ENCODE measurements at regions not wholly inside any gene's neighbourhood (a gene's known extent, or its start where the extent isn't known, plus 50 kb on each side); places are given as distances from the start of the nearest gene placed in this dataset.

DNA sequence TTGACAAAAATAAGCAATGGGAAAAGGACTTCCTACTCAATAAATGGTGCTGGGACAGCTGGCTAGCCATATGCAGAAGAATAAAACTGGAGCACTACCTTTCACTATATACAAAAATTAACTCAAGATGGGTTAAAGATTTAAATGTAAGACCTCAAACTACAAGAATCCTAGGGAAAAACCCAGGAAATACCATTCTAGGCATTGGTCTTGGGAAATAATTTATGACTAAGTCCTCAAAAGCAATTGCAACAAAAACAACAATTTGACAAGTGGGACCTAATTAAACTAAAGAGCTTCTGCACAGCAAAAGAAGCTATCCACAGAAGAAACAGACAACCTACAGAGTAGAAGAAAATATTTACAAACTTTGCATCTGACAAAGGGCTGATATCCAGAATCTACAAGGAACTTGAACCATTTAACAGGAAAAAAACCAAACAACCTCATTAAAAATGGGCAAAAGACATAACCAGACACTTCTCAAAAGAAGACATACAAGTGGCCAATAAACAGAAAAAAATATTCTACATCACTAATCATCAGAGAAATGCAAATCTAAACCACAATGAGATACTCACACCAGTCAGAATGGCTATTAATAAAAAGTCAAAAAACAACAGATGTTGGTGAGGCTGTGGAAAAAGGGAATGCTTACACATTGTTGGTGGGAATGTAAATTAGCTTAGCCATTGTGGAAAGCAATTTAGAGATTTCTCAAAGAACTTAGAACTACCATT lies 75.2 kb upstream of the CPEB4 start:
- no peak overlapping the region for H3K4me3 ChIP-seq (ENCODE audit: low read length)
- peak; percentile 43 for DNase-seq (ENCODE audit: low read depth)
- TF ChIP-seq, protein P1, sequence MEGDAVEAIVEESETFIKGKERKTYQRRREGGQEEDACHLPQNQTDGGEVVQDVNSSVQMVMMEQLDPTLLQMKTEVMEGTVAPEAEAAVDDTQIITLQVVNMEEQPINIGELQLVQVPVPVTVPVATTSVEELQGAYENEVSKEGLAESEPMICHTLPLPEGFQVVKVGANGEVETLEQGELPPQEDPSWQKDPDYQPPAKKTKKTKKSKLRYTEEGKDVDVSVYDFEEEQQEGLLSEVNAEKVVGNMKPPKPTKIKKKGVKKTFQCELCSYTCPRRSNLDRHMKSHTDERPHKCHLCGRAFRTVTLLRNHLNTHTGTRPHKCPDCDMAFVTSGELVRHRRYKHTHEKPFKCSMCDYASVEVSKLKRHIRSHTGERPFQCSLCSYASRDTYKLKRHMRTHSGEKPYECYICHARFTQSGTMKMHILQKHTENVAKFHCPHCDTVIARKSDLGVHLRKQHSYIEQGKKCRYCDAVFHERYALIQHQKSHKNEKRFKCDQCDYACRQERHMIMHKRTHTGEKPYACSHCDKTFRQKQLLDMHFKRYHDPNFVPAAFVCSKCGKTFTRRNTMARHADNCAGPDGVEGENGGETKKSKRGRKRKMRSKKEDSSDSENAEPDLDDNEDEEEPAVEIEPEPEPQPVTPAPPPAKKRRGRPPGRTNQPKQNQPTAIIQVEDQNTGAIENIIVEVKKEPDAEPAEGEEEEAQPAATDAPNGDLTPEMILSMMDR (IDR thresholded peaks at IDR 0.05; ENCODE audit: insufficient read depth, low read depth, low read length, missing control alignments) = no peak

DNA sequence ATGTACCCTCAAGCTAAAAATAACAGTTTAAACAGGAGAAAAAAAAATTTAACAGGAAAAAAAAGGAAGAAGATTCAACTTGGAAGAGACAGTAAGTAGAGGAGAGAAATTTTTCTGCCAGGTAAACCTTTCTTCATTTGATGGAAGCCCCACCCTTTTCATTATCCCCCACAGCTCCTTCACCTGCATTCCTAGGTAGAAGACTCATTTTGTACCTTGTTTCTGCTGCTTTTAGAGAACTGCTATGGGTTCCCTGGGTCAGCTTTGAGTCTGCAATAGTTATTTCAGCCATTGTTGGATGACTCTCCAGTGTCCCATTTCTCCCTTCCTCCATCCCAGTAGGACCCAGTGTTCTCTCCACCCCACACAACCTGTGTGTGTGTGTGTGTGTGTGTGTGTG lies 74.1 kb upstream of the CPEB4 start:
- H3K4me3 ChIP-seq (ENCODE audit: low read length) = no peak overlapping the region
- DNase-seq (ENCODE audit: low read depth) = peak; percentile 30
- TF ChIP-seq, protein P1 (IDR thresholded peaks at IDR 0.05; ENCODE audit: insufficient read depth, low read depth, low read length, missing control alignments) = no peak

DNA sequence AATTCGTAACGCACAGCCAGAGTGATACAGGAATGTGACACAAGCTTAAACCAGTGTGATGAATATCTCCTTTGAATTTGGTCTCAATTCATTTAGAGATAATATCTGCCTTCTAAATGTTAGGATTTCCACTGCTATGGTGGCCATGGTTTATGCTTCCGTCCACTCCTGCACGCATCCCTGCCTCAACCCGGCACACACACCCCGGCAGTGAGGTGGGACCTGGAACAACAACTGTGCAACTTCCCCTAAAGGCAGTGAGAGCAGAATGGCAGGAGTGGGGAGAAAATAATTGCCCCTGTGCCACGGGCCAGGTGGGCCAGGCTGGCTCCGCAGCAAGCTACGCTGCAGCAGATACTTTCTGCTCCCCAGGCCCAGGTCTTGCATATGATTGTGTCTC lies 72.6 kb upstream of the CPEB4 start:
- H3K4me3 ChIP-seq (ENCODE audit: low read length) = no peak overlapping the region
- no peak for DNase-seq (ENCODE audit: low read depth)
- TF ChIP-seq, protein P1 (IDR thresholded peaks at IDR 0.05; ENCODE audit: insufficient read depth, low read depth, low read length, missing control alignments) = no peak

DNA sequence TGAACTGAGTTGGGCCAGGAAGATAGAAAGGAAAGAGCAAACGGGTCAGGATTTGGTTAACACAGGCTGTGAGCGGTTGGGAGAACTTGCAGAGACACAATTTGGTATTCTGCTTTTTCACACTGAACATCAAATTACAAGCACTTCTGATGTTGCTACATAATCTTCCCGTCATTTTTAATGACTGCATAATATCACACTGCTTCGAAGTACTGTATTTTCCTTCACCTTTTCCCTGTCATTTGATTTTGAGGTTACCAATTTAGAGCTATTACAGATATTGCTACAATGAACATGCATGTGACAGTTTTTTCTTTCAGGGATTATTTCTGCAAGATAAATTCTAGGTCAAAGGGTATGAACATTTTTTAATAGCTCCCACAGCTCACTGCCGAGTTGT lies 71.4 kb upstream of the CPEB4 start:
- TF ChIP-seq, protein P1 (IDR thresholded peaks at IDR 0.05; ENCODE audit: insufficient read depth, low read depth, low read length, missing control alignments) = no peak
- H3K4me3 ChIP-seq (ENCODE audit: low read length) = no peak overlapping the region
- DNase-seq (ENCODE audit: low read depth) = no peak

DNA sequence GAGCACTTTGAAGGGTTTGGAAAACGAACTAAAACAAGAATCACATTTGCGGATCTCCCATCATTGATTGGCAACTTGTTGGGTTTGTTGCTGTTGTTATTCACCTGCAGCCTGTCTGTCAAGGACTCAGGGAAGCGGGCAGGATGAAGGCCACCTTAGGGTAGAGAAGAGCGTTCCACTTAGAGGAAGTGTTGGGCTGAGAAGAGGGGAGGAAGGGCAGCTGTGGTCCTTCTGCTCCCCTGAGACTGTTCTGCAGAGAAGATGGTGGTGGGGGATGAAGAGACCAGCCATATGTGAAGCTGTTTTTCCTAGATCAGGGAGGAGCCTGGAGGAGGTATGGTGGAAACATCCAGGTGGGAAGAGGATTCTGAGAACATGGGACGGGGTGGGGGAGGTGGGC lies 70.6 kb upstream of the CPEB4 start:
- TF ChIP-seq, protein P1 (IDR thresholded peaks at IDR 0.05; ENCODE audit: insufficient read depth, low read depth, low read length, missing control alignments) = no peak
- DNase-seq (ENCODE audit: low read depth) = no peak
- no peak overlapping the region for H3K4me3 ChIP-seq (ENCODE audit: low read length)

DNA sequence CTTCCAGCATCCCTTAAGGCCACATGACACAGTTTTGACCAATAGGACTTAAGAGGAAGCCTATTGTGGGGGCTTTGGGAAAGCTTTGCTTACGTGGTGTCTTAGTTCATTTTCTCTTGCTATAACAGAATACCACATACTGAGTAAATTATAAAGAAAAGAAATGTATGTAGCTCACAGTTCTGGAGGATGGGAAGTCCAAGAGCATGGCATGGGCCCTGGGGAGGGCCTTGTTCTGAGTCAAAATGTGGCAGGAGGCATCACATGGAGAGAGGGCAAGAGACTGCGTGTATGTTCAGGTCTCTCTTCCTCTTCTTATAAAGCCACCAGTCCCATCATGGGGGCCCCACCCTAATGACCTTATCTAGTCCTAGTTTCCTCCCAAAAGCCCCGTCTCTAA lies 68.6 kb upstream of the CPEB4 start:
- no peak overlapping the region for H3K4me3 ChIP-seq (ENCODE audit: low read length)
- DNase-seq (ENCODE audit: low read depth) = no peak
- TF ChIP-seq, protein P1 (IDR thresholded peaks at IDR 0.05; ENCODE audit: insufficient read depth, low read depth, low read length, missing control alignments) = no peak

DNA sequence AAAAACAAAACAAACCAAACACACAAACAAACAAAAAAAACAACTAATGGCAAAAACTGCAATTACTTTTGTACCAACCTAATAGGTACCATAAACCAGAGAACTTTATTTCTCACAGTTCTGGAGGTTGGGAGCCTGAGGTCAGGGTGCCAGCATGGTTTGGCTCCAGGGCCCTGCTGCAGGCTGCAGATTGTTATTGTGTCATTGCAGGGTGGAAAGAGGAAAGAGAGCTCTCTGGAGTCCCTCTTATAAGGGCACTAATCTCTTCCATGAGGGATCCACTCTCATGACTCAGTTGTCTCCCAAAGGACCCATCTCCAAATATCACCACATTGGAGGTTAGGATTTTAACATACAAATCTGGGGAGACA lies 64.9 kb upstream of the CPEB4 start:
- TF ChIP-seq, protein P1 (IDR thresholded peaks at IDR 0.05; ENCODE audit: insufficient read depth, low read depth, low read length, missing control alignments) = no peak
- DNase-seq (ENCODE audit: low read depth) = no peak

More for the DNA sequence above, 64.9 kb upstream of the CPEB4 start:
- H3K4me3 ChIP-seq (ENCODE audit: low read length) = no peak overlapping the region

Data from epithelial cell of esophagus (primary cell).